ENCODE measurements at regions not wholly inside any gene's neighbourhood (a gene's known extent, or its start where the extent isn't known, plus 50 kb on each side); places are given as distances from the start of the nearest gene placed in this dataset.

GRCh38 chr18:78782951-78783563 lies 196.6 kb upstream of the SALL3 start:
- no peak for DNase-seq
- Histone ChIP-seq H3K4me3 (ENCODE audit: low read depth, low read length) (no peak overlapping the region), H3K36me3 (ENCODE audit: control insufficient read depth, insufficient read depth, low read length) (no peaks in the 10 kb centered on the region), H3K9me3 (ENCODE audit: control insufficient read depth in 2 of 2, low read length in 2 of 2) (no peaks in the 10 kb centered on the region), H3K27me3 (ENCODE audit: control insufficient read depth, insufficient read depth, low read length) (no peaks in the 10 kb centered on the region), H3K27ac (ENCODE audit: insufficient read depth, low read length, poor library complexity, severe bottlenecking) (no peak overlapping the region), H3K4me1 (ENCODE audit: control insufficient read depth, insufficient read depth, low read length, poor library complexity, severe bottlenecking) (no peaks in the 10 kb centered on the region)
- H3K36me3 Mint-ChIP-seq: no peaks in the 10 kb centered on the region
- ATAC-seq (ENCODE audit: low read depth in 2 of 2): no peak
- no peak overlapping the region for H3K27ac Mint-ChIP-seq
- H3K9me3 Mint-ChIP-seq: peaks cover 0 to 1% (median 0%) of the 10 kb centered on the region in 7 donors
- H3K4me3 Mint-ChIP-seq: no peak overlapping the region
- H3K4me1 Mint-ChIP-seq: no peaks in the 10 kb centered on the region
- H3K27me3 Mint-ChIP-seq: no peaks in the 10 kb centered on the region

DNA sequence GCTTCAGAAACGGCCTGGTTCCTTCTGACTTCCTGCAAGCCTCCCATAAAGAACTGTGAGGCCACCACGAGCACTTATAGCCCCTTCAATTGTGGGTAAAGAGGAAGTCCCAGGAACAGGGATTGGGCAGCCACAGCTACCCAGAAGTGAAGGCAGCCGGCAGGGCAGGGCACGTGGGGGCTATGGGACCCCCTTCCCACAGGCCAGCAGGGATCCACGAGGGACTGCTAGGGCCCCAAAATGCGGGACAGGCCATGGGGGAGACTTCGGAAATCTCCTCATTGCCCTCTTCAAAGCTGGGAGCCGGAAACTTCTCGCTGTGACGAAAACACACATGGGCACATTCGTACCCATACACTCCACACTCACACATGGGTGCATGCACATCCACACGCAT lies 196.1 kb upstream of the SALL3 start:
- H3K27me3 Mint-ChIP-seq: no peaks in the 10 kb centered on the region
- Histone ChIP-seq H3K9me3 (ENCODE audit: control insufficient read depth in 2 of 2, low read length in 2 of 2) (no peaks in the 10 kb centered on the region), H3K4me3 (ENCODE audit: low read depth, low read length) (no peak overlapping the region), H3K4me1 (ENCODE audit: control insufficient read depth, insufficient read depth, low read length, poor library complexity, severe bottlenecking) (no peaks in the 10 kb centered on the region), H3K27ac (ENCODE audit: insufficient read depth, low read length, poor library complexity, severe bottlenecking) (no peak overlapping the region), H3K27me3 (ENCODE audit: control insufficient read depth, insufficient read depth, low read length) (no peaks in the 10 kb centered on the region), H3K36me3 (ENCODE audit: control insufficient read depth, insufficient read depth, low read length) (no peaks in the 10 kb centered on the region)
- H3K9me3 Mint-ChIP-seq: peaks cover 0 to 1% (median 0%) of the 10 kb centered on the region in 7 donors
- ATAC-seq (ENCODE audit: low read depth in 2 of 2) (no peak), DNase-seq (no peak)
- no peaks in the 10 kb centered on the region for H3K4me1 Mint-ChIP-seq
- no peak overlapping the region for H3K27ac Mint-ChIP-seq
- H3K4me3 Mint-ChIP-seq: no peak overlapping the region
- H3K36me3 Mint-ChIP-seq: no peaks in the 10 kb centered on the region

GRCh38 chr18:78784861-78785260 lies 194.8 kb upstream of the SALL3 start:
- peaks cover 0 to 1% (median 0%) of the 10 kb centered on the region in 7 donors for H3K9me3 Mint-ChIP-seq
- H3K27ac Mint-ChIP-seq: no peak overlapping the region
- no peaks in the 10 kb centered on the region for H3K4me1 ChIP-seq (ENCODE audit: control insufficient read depth, insufficient read depth, low read length, poor library complexity, severe bottlenecking)
- H3K27ac ChIP-seq (ENCODE audit: insufficient read depth, low read length, poor library complexity, severe bottlenecking): no peak overlapping the region
- DNase-seq (no peak), ATAC-seq (ENCODE audit: low read depth in 2 of 2) (no peak)
- no peaks in the 10 kb centered on the region for H3K4me1 Mint-ChIP-seq
- no peaks in the 10 kb centered on the region for H3K36me3 ChIP-seq (ENCODE audit: control insufficient read depth, insufficient read depth, low read length)
- H3K27me3 Mint-ChIP-seq: no peaks in the 10 kb centered on the region
- H3K27me3 ChIP-seq (ENCODE audit: control insufficient read depth, insufficient read depth, low read length): no peaks in the 10 kb centered on the region
- H3K4me3 Mint-ChIP-seq: no peak overlapping the region
- H3K36me3 Mint-ChIP-seq: no peaks in the 10 kb centered on the region
- H3K4me3 ChIP-seq (ENCODE audit: low read depth, low read length): no peak overlapping the region
- no peaks in the 10 kb centered on the region for H3K9me3 ChIP-seq (ENCODE audit: control insufficient read depth in 2 of 2, low read length in 2 of 2)

- Mint-ChIP-seq H3K27me3 (no peaks in the 10 kb centered on the region), H3K36me3 (no peaks in the 10 kb centered on the region), H3K27ac (no peak overlapping the region), H3K4me1 (no peaks in the 10 kb centered on the region), H3K9me3 (peaks cover 0 to 1% (median 0%) of the 10 kb centered on the region in 7 donors), H3K4me3 (no peak overlapping the region)
- Histone ChIP-seq H3K9me3 (ENCODE audit: control insufficient read depth in 2 of 2, low read length in 2 of 2) (no peaks in the 10 kb centered on the region), H3K4me3 (ENCODE audit: low read depth, low read length) (no peak overlapping the region), H3K27ac (ENCODE audit: insufficient read depth, low read length, poor library complexity, severe bottlenecking) (no peak overlapping the region), H3K4me1 (ENCODE audit: control insufficient read depth, insufficient read depth, low read length, poor library complexity, severe bottlenecking) (no peaks in the 10 kb centered on the region), H3K36me3 (ENCODE audit: control insufficient read depth, insufficient read depth, low read length) (no peaks in the 10 kb centered on the region), H3K27me3 (ENCODE audit: control insufficient read depth, insufficient read depth, low read length) (no peaks in the 10 kb centered on the region)
- no peak for ATAC-seq (ENCODE audit: low read depth in 2 of 2)
- no peak for DNase-seq
These were observed 193.9 kb upstream of the SALL3 start for GRCh38 chr18:78785706-78786105.

DNA sequence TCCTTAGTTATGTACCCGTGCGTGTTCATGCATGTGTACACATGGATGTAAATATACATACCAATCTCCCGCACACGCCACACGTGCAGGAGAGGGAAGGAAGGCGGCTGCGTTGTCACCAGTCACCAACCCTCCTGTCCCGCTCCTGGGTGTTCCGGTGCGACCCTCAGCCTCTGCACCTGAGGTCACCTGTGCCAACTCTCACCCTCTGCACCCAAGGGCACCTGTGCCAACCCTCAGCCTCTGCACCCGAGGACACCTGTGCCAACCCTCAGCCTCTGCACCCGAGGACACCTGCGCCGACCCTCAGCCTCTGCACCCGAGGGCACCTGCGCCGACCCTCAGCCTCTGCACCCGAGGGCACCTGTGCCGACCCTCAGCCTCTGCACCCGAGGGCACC lies 192.8 kb upstream of the SALL3 start:
- H3K4me3 Mint-ChIP-seq: no peak overlapping the region
- no peak overlapping the region for H3K27ac ChIP-seq (ENCODE audit: insufficient read depth, low read length, poor library complexity, severe bottlenecking)
- H3K27me3 ChIP-seq (ENCODE audit: control insufficient read depth, insufficient read depth, low read length): no peaks in the 10 kb centered on the region
- H3K36me3 ChIP-seq (ENCODE audit: control insufficient read depth, insufficient read depth, low read length): no peaks in the 10 kb centered on the region
- ATAC-seq (ENCODE audit: low read depth in 2 of 2) (no peak), DNase-seq (no peak)
- H3K9me3 Mint-ChIP-seq: peaks cover 0 to 1% (median 0%) of the 10 kb centered on the region in 7 donors
- H3K27me3 Mint-ChIP-seq: no peaks in the 10 kb centered on the region
- H3K4me1 ChIP-seq (ENCODE audit: control insufficient read depth, insufficient read depth, low read length, poor library complexity, severe bottlenecking): no peaks in the 10 kb centered on the region
- no peaks in the 10 kb centered on the region for H3K9me3 ChIP-seq (ENCODE audit: control insufficient read depth in 2 of 2, low read length in 2 of 2)
- H3K27ac Mint-ChIP-seq: no peak overlapping the region
- no peak overlapping the region for H3K4me3 ChIP-seq (ENCODE audit: low read depth, low read length)
- no peaks in the 10 kb centered on the region for H3K4me1 Mint-ChIP-seq
- H3K36me3 Mint-ChIP-seq: no peaks in the 10 kb centered on the region

DNA sequence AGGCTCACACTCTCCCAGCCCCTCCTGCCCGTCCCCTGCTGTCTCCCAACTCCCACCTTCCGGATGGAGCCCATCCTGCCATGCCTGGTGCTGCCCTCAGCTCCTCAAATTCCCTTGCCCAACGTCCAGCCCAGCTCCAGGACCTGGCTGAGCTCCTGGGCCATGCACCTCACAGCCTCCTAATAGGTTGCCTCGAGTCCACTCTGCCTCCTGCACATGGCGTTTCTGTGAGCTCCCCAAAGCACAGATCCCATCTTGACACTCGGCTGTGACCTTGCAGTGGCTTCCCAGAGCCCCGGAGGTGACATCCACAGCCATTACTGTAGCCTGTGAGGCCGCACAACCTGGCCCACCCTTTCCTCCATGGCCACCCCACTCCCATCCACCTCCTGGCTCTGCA lies 191.9 kb upstream of the SALL3 start:
- Histone ChIP-seq H3K27me3 (ENCODE audit: control insufficient read depth, insufficient read depth, low read length) (no peaks in the 10 kb centered on the region), H3K4me1 (ENCODE audit: control insufficient read depth, insufficient read depth, low read length, poor library complexity, severe bottlenecking) (no peaks in the 10 kb centered on the region), H3K9me3 (ENCODE audit: control insufficient read depth in 2 of 2, low read length in 2 of 2) (no peaks in the 10 kb centered on the region), H3K36me3 (ENCODE audit: control insufficient read depth, insufficient read depth, low read length) (no peaks in the 10 kb centered on the region), H3K27ac (ENCODE audit: insufficient read depth, low read length, poor library complexity, severe bottlenecking) (no peak overlapping the region), H3K4me3 (ENCODE audit: low read depth, low read length) (no peak overlapping the region)
- no peaks in the 10 kb centered on the region for H3K4me1 Mint-ChIP-seq
- ATAC-seq (ENCODE audit: low read depth in 2 of 2) (no peak), DNase-seq (no peak)
- no peaks in the 10 kb centered on the region for H3K36me3 Mint-ChIP-seq
- H3K4me3 Mint-ChIP-seq: no peak overlapping the region
- H3K9me3 Mint-ChIP-seq: peaks cover 0 to 1% (median 0%) of the 10 kb centered on the region in 7 donors
- no peaks in the 10 kb centered on the region for H3K27me3 Mint-ChIP-seq
- H3K27ac Mint-ChIP-seq: no peak overlapping the region

DNA sequence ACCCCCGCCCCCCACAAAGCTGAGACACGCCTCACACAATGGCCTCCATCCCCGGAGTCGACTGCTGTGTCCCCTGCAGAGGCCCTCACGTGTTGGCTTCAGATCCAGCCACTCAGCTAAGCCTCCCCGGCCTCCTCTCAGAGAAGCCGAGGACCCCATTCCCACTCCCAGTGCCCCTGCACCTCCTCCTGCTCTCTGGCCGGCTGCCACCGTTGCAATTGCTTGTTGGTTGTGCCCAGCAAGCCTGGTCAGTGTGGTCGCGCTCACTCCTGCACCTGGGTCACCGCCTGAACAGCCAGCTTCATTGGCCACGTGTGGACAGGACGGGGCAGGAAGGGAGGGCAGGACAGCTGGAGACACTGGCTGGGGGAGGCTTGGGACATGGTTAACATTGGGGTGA lies 191.5 kb upstream of the SALL3 start:
- H3K27ac Mint-ChIP-seq: no peak overlapping the region
- H3K4me1 Mint-ChIP-seq: no peaks in the 10 kb centered on the region
- no peak overlapping the region for H3K27ac ChIP-seq (ENCODE audit: insufficient read depth, low read length, poor library complexity, severe bottlenecking)
- DNase-seq (no peak), ATAC-seq (ENCODE audit: low read depth in 2 of 2) (no peak)
- no peaks in the 10 kb centered on the region for H3K27me3 ChIP-seq (ENCODE audit: control insufficient read depth, insufficient read depth, low read length)
- no peaks in the 10 kb centered on the region for H3K4me1 ChIP-seq (ENCODE audit: control insufficient read depth, insufficient read depth, low read length, poor library complexity, severe bottlenecking)
- H3K36me3 Mint-ChIP-seq: no peaks in the 10 kb centered on the region
- H3K4me3 ChIP-seq (ENCODE audit: low read depth, low read length): no peak overlapping the region
- H3K9me3 ChIP-seq (ENCODE audit: control insufficient read depth in 2 of 2, low read length in 2 of 2): no peaks in the 10 kb centered on the region
- H3K4me3 Mint-ChIP-seq: no peak overlapping the region
- no peaks in the 10 kb centered on the region for H3K27me3 Mint-ChIP-seq
- H3K9me3 Mint-ChIP-seq: peaks cover 0 to 1% (median 0%) of the 10 kb centered on the region in 7 donors
- H3K36me3 ChIP-seq (ENCODE audit: control insufficient read depth, insufficient read depth, low read length): no peaks in the 10 kb centered on the region

- no peaks in the 10 kb centered on the region for H3K4me1 Mint-ChIP-seq
- no peaks in the 10 kb centered on the region for H3K9me3 ChIP-seq (ENCODE audit: control insufficient read depth in 2 of 2, low read length in 2 of 2)
- no peaks in the 10 kb centered on the region for H3K9me3 Mint-ChIP-seq
- no peak for DNase-seq
- ATAC-seq (ENCODE audit: low read depth in 2 of 2): no peak
- H3K36me3 Mint-ChIP-seq: no peaks in the 10 kb centered on the region
- no peak overlapping the region for H3K4me3 Mint-ChIP-seq
- no peak overlapping the region for H3K27ac Mint-ChIP-seq
- no peaks in the 10 kb centered on the region for H3K4me1 ChIP-seq (ENCODE audit: control insufficient read depth, insufficient read depth, low read length, poor library complexity, severe bottlenecking)
- H3K4me3 ChIP-seq (ENCODE audit: low read depth, low read length): no peak overlapping the region
- H3K36me3 ChIP-seq (ENCODE audit: control insufficient read depth, insufficient read depth, low read length): no peaks in the 10 kb centered on the region
- H3K27ac ChIP-seq (ENCODE audit: insufficient read depth, low read length, poor library complexity, severe bottlenecking): no peak overlapping the region
- no peaks in the 10 kb centered on the region for H3K27me3 Mint-ChIP-seq
- H3K27me3 ChIP-seq (ENCODE audit: control insufficient read depth, insufficient read depth, low read length): no peaks in the 10 kb centered on the region
These were observed 189.8 kb upstream of the SALL3 start for GRCh38 chr18:78789850-78790249.
